Spleen (tissue), 11 donors: ENCODE measurements at regions not wholly inside any gene's neighbourhood (a gene's known extent, or its start where the extent isn't known, plus 50 kb on each side); places are given as distances from the start of the nearest gene placed in this dataset.

ENCODE experiments used
- DNase-seq: peaks from one replicate; pipeline ENCODE4 v3.0.0-alpha.2; 2020
- H3K27ac ChIP-seq, 8 donors: fragments of 200-600 bp; sonication (generic) in 7 of 8; 1 replicate in 4 of 8; 2 replicates in 4 of 8; pipeline versions ENCODE4 v1.5.0 to v1.8.0; 2016 to 2021; ENCODE audit warnings: inconsistent platforms in 4 of 8, mild to moderate bottlenecking in 4 of 8, moderate library complexity in 1 of 8
- H3K27me3 ChIP-seq, 7 donors: fragments of 200-600 bp; sonication (generic) in 6 of 7; replicated peaks in 1 of 7; 1 replicate in 4 of 7; 2 replicates in 3 of 7; pipeline versions ENCODE4 v1.5.0 to v1.8.0; 2016 to 2021; ENCODE audit warnings: inconsistent platforms in 3 of 7, mild to moderate bottlenecking in 1 of 7
- H3K36me3 ChIP-seq, 6 donors: fragments of 200-600 bp; sonication (generic) in 5 of 6; 1 replicate in 4 of 6; 2 replicates in 2 of 6; pipeline versions ENCODE4 v1.5.0 to v1.8.0; 2016 to 2021; ENCODE audit warnings: inconsistent platforms in 2 of 6
- H3K4me1 ChIP-seq, 6 donors: fragments of 200-600 bp; sonication (generic) in 5 of 6; 1 replicate in 3 of 6; 2 replicates in 3 of 6; pipeline versions ENCODE4 v1.5.0 to v1.8.0; 2016 to 2021; ENCODE audit warnings: inconsistent platforms in 3 of 6
- H3K4me3 ChIP-seq, 8 donors: fragments of 200-600 bp; sonication (generic) in 7 of 8; 1 replicate in 4 of 8; 2 replicates in 4 of 8; pipeline versions ENCODE4 v1.5.0 to v1.8.0; 2016 to 2021; ENCODE audit warnings: inconsistent platforms in 4 of 8, mild to moderate bottlenecking in 4 of 8, moderate library complexity in 2 of 8
- H3K9me3 ChIP-seq, 8 donors: fragments of 200-600 bp; sonication (generic) in 7 of 8; 1 replicate in 4 of 8; 2 replicates in 4 of 8; pipeline versions ENCODE4 v1.5.0 to v1.8.0; 2016 to 2021; ENCODE audit warnings: inconsistent platforms in 4 of 8
- CTCF ChIP-seq, 11 experiments: fragments of 200-600 bp in 7 of 11; fragments of 450-650 bp in 4 of 11; sonication (generic) in 4 of 11; IDR thresholded peaks in 8 of 11; conservative IDR thresholded peaks in 3 of 11; 1 replicate in 7 of 11; 2 replicates in 4 of 11; pipeline versions ENCODE4 v1.4.0 to v1.8.0; 2016 to 2021; ENCODE audit warnings: antibody characterized with exemption in 11 of 11, inconsistent platforms in 4 of 11, mild to moderate bottlenecking in 1 of 11
- POLR2A ChIP-seq, 3 donors: fragments of 450-650 bp; IDR thresholded peaks; one replicate each; pipeline ENCODE4 v1.5.1; 2017; ENCODE audit warnings: antibody characterized with exemption in 3 of 3, mild to moderate bottlenecking in 1 of 3
- POLR2AphosphoS5 ChIP-seq, 3 donors: sonication (generic); formaldehyde crosslinking; IDR thresholded peaks; one replicate each; pipeline ENCODE4 v1.5.1; 2017; ENCODE audit warnings: antibody characterized with exemption in 3 of 3
- WGBS, 5 donors: extraction: QIAGEN DNeasy Blood & Tissue Kit in 3 of 5; methylation state at CpG; one replicate each; pipeline versions ENCODE4 v1.1.5 to v1.1.7; 2013 to 2018; 5-methylcytosine and 5-hydroxymethylcytosine counted together
- intact Hi-C: fragments of 100-400 bp; cut with DNase I; formaldehyde crosslinking; loops from one replicate; pipeline ENCODE4 v1.15.0; 2023; ENCODE audit warnings: low total_unique reads
- donor health status: healthy with polysubstance abuse.
- donor health status: DM: no; HTN: no; CAD: no; lungs with moderate emphysema.
- donor health status: DM: no; HTN: no; CAD: no.
- donor health status: Bipolar disorder and iron deficiency.
- donor health status: healthy.
- donor health status: DM: no; HTN: no; CAD: no.
- donor health status: DM: yes; HTN: yes; CAD: no.

DNA sequence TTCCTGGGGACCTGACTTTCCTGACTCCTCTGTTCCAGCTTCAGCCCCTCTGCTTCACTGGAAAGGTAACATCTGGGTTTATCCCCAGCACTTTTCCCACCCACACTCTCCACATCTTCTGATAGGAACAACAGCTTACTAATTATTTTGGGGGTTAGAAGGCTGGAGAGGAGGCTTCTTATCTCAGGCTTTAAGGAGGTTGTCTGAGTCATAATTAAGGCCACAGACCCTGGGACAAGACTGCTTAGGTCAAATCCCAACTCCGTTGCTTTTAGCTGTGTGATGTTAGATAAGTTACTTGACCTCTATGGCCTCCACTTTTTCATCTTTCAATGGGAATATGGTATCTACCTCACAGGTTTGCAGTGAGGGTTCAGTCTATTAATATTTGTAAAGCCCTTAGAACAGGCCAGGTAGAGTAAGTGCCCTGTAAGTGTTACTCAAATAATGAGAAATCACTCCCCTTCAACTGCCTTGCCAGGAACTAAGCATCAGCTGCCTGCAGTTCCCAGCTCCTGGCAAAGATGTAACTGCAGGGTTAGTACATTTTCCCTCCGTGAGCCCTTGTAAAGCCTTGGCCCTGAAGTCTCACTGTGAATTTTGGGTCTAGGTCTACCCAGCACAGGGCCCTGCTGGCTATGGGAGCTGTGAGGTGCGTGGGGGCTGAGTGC is 123.6 kb downstream of the MTX2 start:
- H3K27ac ChIP-seq: no peak overlapping the region

GRCh38 chr2:176395273-176395854 is 126.1 kb downstream of the MTX2 start:
- 75 to 92% (median 87%) methylated on average over 3 of the region's 3 CpGs for WGBS, 5 donors
- intact Hi-C loops: no loop called here
- no peak overlapping the region for H3K27ac ChIP-seq
- no peaks in the 10 kb centered on the region for H3K36me3 ChIP-seq
- no peaks in the 10 kb centered on the region for H3K9me3 ChIP-seq
- no peaks in the 10 kb centered on the region for H3K4me1 ChIP-seq
- peaks cover 0 to 6% (median 0%) of the 10 kb centered on the region in 7 donors for H3K27me3 ChIP-seq
- H3K4me3 ChIP-seq: peak overlapping the region in 2 of 8 donors; percentile 17 to 32
- no peak for TF ChIP-seq POLR2AphosphoS5 (IDR thresholded peaks at IDR 0.05)
- no peak for TF ChIP-seq POLR2A (IDR thresholded peaks at IDR 0.05)
- no peak for TF ChIP-seq CTCF (IDR thresholded peaks at IDR 0.05 in 8 of 11, conservative IDR thresholded peaks at IDR 0.05 in 3 of 11)
- no peak for DNase-seq

More for the DNA sequence above, 123.6 kb downstream of the MTX2 start:
- H3K9me3 ChIP-seq: no peaks in the 10 kb centered on the region
- no peak for DNase-seq
- H3K4me1 ChIP-seq: no peaks in the 10 kb centered on the region
- intact Hi-C loops: no loop called here
- 73 to 89% (median 81%) methylated on average over 3 of the region's 3 CpGs for WGBS, 5 donors
- no peaks in the 10 kb centered on the region for H3K27me3 ChIP-seq
- no peak overlapping the region for H3K4me3 ChIP-seq
- TF ChIP-seq CTCF (IDR thresholded peaks at IDR 0.05 in 8 of 11, conservative IDR thresholded peaks at IDR 0.05 in 3 of 11) (no peak), POLR2A (IDR thresholded peaks at IDR 0.05) (no peak), POLR2AphosphoS5 (IDR thresholded peaks at IDR 0.05) (no peak)
- no peaks in the 10 kb centered on the region for H3K36me3 ChIP-seq

DNA sequence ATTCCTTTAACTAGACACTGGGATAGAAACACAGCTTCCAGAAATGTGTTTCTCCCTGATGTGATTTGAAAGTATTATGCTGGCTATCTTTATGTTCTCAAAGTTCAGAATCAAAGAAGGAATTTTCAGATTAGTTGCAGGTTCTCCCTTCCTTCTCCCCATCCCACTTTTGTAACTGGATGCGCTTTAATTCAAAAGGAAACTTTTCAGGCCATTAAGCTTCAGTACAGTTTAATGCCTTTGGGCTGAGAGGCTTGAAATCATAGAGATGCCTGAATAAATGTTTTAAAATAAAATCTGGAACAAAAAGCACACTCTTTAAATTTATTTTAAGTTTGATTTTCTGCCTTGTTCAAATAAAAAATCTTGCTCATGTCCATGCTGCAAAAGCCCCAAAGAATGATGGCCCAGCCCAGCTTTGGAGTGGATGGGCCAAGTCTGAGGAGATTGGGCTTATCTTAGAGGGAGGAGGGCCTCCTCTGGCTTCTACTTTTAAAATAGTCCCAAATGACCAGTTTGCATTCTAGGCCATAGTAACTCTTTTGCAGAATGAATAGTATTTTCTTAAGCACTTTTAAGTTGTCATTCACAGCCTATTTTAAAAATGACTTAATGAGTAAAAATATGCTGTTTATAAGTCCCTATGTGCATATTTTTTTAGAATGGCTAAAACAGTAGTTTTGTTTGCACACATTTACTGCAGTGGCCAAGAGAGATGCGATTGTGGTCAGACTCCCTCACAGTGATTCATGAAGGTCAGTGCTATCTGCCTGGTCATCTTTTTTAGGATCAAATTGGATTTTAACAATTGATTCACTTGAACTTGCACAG is 129.2 kb downstream of the MTX2 start:
- no peaks in the 10 kb centered on the region for H3K36me3 ChIP-seq
- intact Hi-C loops: no loop called here
- TF ChIP-seq POLR2A (IDR thresholded peaks at IDR 0.05): no peak
- no peak for TF ChIP-seq CTCF (IDR thresholded peaks at IDR 0.05 in 8 of 11, conservative IDR thresholded peaks at IDR 0.05 in 3 of 11)
- TF ChIP-seq POLR2AphosphoS5 (IDR thresholded peaks at IDR 0.05): no peak
- H3K4me1 ChIP-seq: no peaks in the 10 kb centered on the region
- 44 to 93% (median 84%) methylated on average over 2 of the region's 2 CpGs for WGBS, 5 donors
- H3K27me3 ChIP-seq: peaks cover 0 to 6% (median 0%) of the 10 kb centered on the region in 7 donors
- no peak overlapping the region for H3K27ac ChIP-seq
- no peak overlapping the region for H3K4me3 ChIP-seq
- H3K9me3 ChIP-seq: no peaks in the 10 kb centered on the region
- no peak for DNase-seq

DNA sequence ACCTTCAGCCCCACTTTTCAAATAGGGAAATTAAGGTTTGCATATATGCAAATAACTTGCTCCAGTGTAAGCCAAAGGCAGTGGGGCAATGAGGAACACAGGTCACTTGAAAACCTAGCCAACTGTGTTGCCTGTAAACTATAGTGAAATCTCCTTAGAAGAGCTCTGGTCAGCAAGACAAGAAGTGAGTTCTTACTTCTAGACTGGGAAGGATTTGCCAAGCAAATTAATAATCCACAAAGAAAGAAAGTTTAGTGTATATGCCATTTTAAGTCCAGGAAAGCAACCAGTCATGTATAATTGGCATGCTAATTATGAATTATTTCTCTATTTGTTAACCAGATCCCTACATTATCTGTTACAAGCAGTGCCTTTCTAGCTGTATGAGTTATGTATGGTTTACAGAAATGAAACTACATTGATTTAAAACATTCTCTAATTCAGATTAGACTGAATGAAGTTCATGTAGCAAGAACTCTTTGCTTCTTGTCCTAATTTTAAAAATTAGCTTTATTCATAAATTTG is 129.9 kb downstream of the MTX2 start:
- Histone ChIP-seq H3K27ac (no peak overlapping the region), H3K4me1 (no peaks in the 10 kb centered on the region), H3K36me3 (no peaks in the 10 kb centered on the region), H3K4me3 (no peak overlapping the region), H3K9me3 (no peaks in the 10 kb centered on the region), H3K27me3 (peaks cover 0 to 6% (median 0%) of the 10 kb centered on the region in 7 donors)
- intact Hi-C loops: no loop called here
- TF ChIP-seq POLR2A (IDR thresholded peaks at IDR 0.05) (no peak), CTCF (IDR thresholded peaks at IDR 0.05 in 8 of 11, conservative IDR thresholded peaks at IDR 0.05 in 3 of 11) (no peak), POLR2AphosphoS5 (IDR thresholded peaks at IDR 0.05) (no peak)
- DNase-seq: no peak
